Activated B cell treated with CpG ODN at 0.5 μM for 24 hours (primary cell): ENCODE measurements at regions not wholly inside any gene's neighbourhood (a gene's known extent, or its start where the extent isn't known, plus 50 kb on each side); places are given as distances from the start of the nearest gene placed in this dataset.

Experiments used
- ATAC-seq: fragments of 200-7000 bp; cut with Tn5 transposase; one replicate; pipeline ENCODE4 v1.10.0; 2021; ENCODE audit warnings: low read depth, mild to moderate bottlenecking, moderate library complexity
- CTCF ChIA-PET: fragments of 350-600 bp; sonication (Branson Sonifier 250); formaldehyde crosslinking; loops from one replicate; lab custom pipeline; 2021; ENCODE audit warnings: antibody characterized with exemption; lab: Charles Lee
- POLR2A ChIA-PET: fragments of 350-600 bp; sonication (Branson Sonifier 250); formaldehyde crosslinking; loops from one replicate; lab custom pipeline; 2021; ENCODE audit warnings: antibody characterized with exemption; lab: Charles Lee
- DNase-seq: peaks from one replicate; pipeline ENCODE4 v3.0.0; 2022
- H3K27ac Mint-ChIP-seq: one replicate; pipeline ENCODE4 v1.8.0; 2020; ENCODE audit warnings: mixed read lengths
- H3K27me3 Mint-ChIP-seq: one replicate; pipeline ENCODE4 v1.8.0; 2021; ENCODE audit warnings: mixed read lengths
- H3K36me3 Mint-ChIP-seq: one replicate; pipeline ENCODE4 v1.8.0; 2021; ENCODE audit warnings: low read depth, mixed read lengths
- H3K4me1 Mint-ChIP-seq: one replicate; pipeline ENCODE4 v1.8.0; 2021; ENCODE audit warnings: mixed read lengths
- H3K4me3 Mint-ChIP-seq: one replicate; pipeline ENCODE4 v1.8.0; 2020; ENCODE audit warnings: mild to moderate bottlenecking, mixed read lengths
- H3K9me3 Mint-ChIP-seq: one replicate; pipeline ENCODE4 v1.8.0; 2020; ENCODE audit warnings: mixed read lengths
- intact Hi-C: fragments of 100-400 bp; cut with micrococcal nuclease; formaldehyde crosslinking; loops from one replicate; pipeline ENCODE4 v1.15.1; 2024
- TF ChIP-seq, protein P1 (sequence below): fragments of 200-600 bp; IDR thresholded peaks from one replicate; pipeline ENCODE4 v1.8.0; 2022; ENCODE audit warnings: antibody characterized with exemption, mild to moderate bottlenecking

DNA sequence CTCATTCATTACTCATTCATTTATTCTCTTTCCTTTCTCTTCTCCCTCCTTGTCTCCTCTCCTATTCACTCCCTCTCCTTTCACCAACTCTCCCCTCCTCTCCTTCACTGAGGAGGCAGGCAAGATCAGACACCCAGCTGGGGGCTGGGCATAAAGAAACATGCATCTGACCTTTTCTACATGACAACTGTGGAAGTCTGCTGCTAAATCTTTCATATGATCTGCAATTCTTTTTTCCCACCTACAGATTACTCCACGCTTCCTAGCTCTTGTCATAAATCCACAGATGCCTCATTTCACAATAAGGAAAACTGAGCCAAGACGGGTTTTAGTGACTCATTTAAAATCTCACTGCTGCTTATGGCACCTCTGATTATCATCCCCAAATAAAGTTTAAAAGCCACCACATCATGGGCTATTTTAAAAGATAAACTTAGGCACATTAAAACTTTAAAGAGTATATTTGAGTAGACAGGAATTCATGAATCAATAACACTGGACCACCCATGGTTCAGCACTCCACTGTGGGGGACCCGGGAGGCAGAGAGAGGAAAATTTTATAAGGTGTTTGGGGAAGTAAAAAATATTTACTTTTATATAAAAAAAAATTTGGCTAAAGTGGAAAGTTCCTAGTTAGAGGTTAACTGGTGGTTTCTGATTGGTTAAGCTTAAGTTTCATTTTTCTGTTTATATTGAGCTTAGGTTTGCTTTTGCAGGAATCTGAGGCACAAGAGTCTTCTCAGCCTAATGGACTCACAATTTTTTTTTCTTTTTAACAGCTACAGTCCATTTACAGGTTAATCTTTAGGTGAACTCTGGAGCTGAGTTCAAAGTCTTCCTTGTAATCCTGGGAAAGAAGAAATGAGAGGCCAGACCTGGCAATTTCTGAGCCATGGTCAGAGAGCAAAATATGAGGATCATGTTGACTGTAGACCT lies 55.8 kb upstream of the DNAH14 start:
- DNase-seq = no peak
- CTCF ChIA-PET = no interaction called here
- POLR2A ChIA-PET = no interaction called here
- intact Hi-C loops = no loop called here
- no peak overlapping the region for H3K4me3 Mint-ChIP-seq
- H3K27ac Mint-ChIP-seq = no peak overlapping the region
- ATAC-seq = no peak
- no peaks in the 10 kb centered on the region for H3K36me3 Mint-ChIP-seq
- H3K4me1 Mint-ChIP-seq = no peaks in the 10 kb centered on the region
- no peaks in the 10 kb centered on the region for H3K9me3 Mint-ChIP-seq
- TF ChIP-seq, protein P1, sequence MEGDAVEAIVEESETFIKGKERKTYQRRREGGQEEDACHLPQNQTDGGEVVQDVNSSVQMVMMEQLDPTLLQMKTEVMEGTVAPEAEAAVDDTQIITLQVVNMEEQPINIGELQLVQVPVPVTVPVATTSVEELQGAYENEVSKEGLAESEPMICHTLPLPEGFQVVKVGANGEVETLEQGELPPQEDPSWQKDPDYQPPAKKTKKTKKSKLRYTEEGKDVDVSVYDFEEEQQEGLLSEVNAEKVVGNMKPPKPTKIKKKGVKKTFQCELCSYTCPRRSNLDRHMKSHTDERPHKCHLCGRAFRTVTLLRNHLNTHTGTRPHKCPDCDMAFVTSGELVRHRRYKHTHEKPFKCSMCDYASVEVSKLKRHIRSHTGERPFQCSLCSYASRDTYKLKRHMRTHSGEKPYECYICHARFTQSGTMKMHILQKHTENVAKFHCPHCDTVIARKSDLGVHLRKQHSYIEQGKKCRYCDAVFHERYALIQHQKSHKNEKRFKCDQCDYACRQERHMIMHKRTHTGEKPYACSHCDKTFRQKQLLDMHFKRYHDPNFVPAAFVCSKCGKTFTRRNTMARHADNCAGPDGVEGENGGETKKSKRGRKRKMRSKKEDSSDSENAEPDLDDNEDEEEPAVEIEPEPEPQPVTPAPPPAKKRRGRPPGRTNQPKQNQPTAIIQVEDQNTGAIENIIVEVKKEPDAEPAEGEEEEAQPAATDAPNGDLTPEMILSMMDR = no peak
- H3K27me3 Mint-ChIP-seq = peaks cover 10% of the 10 kb centered on the region

DNA sequence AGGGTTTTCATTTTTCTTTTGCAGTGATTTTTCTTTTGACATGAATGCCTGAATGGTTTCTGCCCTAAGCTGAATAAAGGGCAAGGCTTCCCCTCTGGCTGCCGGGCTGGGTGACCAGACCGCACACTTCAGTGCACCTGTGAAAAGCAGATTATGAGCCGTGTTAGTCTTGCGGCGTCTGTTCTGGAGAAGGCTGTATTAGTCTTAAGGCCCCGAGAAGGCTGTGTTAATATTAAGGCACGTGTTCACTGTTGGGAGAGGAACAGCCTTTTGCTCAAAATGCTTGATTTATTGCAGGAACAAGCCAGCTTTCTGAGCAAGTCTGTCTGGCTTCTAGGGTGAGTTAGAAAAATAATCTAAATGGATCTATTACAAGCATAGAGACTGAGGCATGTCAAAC lies 54.7 kb upstream of the DNAH14 start:
- no peaks in the 10 kb centered on the region for H3K9me3 Mint-ChIP-seq
- intact Hi-C loops = no loop called here
- peaks cover 10% of the 10 kb centered on the region for H3K27me3 Mint-ChIP-seq
- DNase-seq = no peak
- ChIA-PET POLR2A (no interaction called here), CTCF (no interaction called here)
- no peak overlapping the region for H3K4me3 Mint-ChIP-seq
- H3K36me3 Mint-ChIP-seq = no peaks in the 10 kb centered on the region
- H3K4me1 Mint-ChIP-seq = no peaks in the 10 kb centered on the region
- H3K27ac Mint-ChIP-seq = no peak overlapping the region
- TF ChIP-seq, protein P1 = no peak
- ATAC-seq = no peak

GRCh38 chr1:224879162-224879803 lies 50.2 kb upstream of the DNAH14 start:
- POLR2A ChIA-PET = no interaction called here
- H3K4me1 Mint-ChIP-seq = no peaks in the 10 kb centered on the region
- intact Hi-C loops = no loop called here
- H3K9me3 Mint-ChIP-seq = no peaks in the 10 kb centered on the region
- CTCF ChIA-PET = no interaction called here
- no peaks in the 10 kb centered on the region for H3K36me3 Mint-ChIP-seq
- peaks cover 12% of the 10 kb centered on the region for H3K27me3 Mint-ChIP-seq
- TF ChIP-seq, protein P1 = no peak
- DNase-seq (no peak), ATAC-seq (no peak)
- H3K4me3 Mint-ChIP-seq = no peak overlapping the region
- no peak overlapping the region for H3K27ac Mint-ChIP-seq
